GM12872 (cell line): ENCODE measurements at regions not wholly inside any gene's neighbourhood (a gene's known extent, or its start where the extent isn't known, plus 50 kb on each side); places are given as distances from the start of the nearest gene placed in this dataset.

Experiments
- CTCF ChIP-seq: IDR thresholded peaks from 3 replicates; pipeline ENCODE4 v1.5.1; 2011; ENCODE audit warnings: low read depth, mild to moderate bottlenecking, low read length, moderate library complexity; ENCODE audit not compliant: insufficient read depth

- no peak for TF ChIP-seq CTCF
Observed at GRCh38 chr6:93902517-93902916, 483.2 kb upstream of the EPHA7 start.

DNA sequence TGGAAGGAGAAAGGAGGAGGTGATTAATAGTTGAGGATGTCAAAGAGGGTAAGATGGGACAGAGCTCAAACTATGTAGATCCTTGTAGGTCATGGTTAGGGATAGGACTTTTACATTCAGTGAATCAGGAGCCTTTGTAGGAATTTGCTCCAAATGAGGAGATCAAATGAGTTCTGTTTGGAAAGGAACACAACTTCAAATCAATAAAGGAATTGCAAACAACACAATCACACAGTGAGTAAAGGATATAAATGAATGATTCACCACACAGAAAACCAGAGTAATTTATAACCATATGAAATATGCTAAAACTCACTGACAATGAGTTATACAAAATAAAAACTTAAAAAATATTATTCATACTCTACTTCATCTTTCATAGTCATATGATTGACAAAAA is 480.8 kb upstream of the EPHA7 start:
- TF ChIP-seq CTCF, result no peak

DNA sequence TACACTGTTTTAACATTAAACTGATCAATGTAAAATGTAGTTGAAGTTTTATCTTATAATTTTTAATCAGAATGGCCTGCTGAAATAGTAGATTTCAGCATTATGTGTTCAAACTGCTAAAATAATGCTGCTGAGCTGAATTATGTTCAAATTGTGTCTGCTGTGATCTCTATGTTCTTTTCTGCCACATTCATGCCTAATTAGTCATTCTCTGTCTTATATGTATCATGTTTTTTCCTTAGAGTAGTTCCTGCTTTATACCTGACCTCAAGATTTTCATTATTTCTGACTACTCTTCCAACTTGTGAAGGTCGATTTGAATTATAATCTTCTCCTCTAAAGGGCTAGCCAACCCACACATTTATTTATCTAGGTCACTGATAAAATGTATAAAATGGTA is 476.7 kb upstream of the EPHA7 start:
- TF ChIP-seq CTCF, result no peak

GRCh38 chr6:93894521-93894920 is 475.2 kb upstream of the EPHA7 start:
- no peak for TF ChIP-seq CTCF

DNA sequence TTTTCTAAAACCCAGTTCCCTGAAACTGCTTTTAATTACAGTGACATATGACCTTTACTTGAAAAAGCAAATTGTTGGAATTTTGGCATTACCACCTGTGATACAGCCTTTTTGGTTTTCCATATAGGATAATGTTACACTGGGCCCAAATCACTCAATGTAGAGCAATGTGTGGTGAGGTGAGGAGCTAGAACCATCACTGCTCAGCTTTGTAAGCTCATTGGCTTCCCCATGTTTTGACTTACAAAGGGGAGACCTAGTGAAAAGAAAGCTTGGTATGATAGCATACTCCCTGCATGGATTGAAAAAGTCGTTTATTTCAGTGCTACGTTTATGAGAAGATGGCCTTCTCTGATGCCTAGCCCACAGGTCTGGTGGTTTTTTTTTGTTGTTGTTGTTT is 470.4 kb upstream of the EPHA7 start:
- no peak for TF ChIP-seq CTCF

- TF ChIP-seq CTCF, result no peak
Observed at GRCh38 chr6:93886416-93886815, 467.1 kb upstream of the EPHA7 start.

GRCh38 chr6:93859971-93860370 is 440.6 kb upstream of the EPHA7 start:
- TF ChIP-seq CTCF, result no peak

- no peak for TF ChIP-seq CTCF
Observed at GRCh38 chr6:93858213-93858612, 438.9 kb upstream of the EPHA7 start.
